ENCODE measurements at regions not wholly inside any gene's neighbourhood (a gene's known extent, or its start where the extent isn't known, plus 50 kb on each side); places are given as distances from the start of the nearest gene placed in this dataset.
"Not testable (repeated sequence)": the region's sequence is repeated elsewhere in the genome, so short reads cannot be mapped to it uniquely, and the experiment has no call there.

DNA sequence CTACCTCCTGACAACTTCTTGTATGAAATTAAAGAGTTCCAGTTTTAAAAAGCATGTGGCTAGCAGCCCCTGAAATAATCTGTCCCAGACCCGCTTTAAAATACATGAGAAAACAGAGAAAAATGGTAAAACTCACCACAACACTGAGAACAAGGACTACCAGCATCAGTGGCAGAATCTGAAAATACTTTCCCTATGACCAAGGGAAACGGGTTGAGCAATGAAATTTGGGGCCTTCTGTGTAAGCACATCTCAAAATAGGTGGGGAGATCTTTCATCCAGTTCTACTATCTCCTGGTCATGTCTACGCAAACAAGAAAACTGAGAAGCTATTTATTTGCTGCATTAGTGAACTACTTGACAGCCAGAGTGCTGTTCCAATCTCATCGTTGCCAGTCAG is 172.3 kb downstream of the LNPK start:
- DNase-seq (ENCODE audit: low spot score), result no peak

DNA sequence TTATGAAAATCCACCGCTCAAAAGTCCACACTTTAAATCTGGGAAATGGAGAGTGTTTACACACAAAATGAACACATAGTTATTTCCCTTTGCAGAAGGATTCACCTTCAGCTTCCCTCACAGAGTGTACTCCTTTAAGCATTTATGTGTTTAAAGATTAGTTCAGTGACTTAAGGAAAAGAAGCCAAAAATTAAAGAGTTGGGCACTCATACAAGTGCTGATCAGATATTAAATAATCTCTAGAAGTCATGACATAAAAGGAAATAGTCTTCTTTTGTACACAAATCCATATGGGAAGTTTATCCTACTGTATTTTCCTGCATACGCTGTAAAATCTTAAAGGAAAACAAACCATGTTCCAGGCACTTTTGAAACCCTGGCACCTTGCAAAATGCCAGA is 174.2 kb downstream of the LNPK start:
- DNase-seq (ENCODE audit: low spot score), result no peak

DNA sequence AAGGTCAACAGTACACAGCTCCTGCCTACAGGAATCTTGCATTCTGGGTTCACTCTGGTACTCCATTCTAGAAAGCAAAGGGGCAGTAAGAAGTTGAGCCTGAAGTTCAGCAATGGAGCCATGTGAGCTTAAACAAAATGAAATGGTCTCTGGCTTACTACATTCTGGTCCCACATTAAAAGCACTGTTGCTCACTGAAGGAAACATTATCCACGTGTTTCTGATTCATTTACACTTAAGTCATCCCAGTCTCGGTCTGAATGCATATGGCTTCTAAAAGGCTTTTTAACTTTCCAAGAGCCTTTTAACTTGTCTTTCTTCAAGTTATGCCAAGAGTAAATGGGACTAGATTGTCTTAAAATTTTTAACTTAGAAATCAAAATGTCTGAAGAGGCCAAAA is 177.8 kb downstream of the LNPK start:
- no peak for DNase-seq (ENCODE audit: low spot score)

DNA sequence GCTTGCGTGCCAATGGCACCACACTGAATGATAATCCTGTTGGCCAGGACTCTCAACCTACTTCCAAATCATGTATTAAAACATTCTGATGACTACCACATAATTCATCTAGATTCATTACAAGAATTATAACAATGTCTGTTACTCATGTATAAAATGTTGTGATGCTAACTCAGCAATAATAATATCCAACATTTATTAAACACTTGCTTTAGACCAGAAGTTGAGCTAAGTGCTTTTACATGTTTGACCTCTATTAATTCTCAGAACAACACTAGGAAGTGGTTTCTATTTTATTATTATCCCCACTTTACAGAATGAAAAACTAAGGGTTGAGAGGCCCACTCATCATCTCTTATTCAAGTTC is 178.4 kb downstream of the LNPK start:
- DNase-seq (ENCODE audit: low spot score), result no peak

DNA sequence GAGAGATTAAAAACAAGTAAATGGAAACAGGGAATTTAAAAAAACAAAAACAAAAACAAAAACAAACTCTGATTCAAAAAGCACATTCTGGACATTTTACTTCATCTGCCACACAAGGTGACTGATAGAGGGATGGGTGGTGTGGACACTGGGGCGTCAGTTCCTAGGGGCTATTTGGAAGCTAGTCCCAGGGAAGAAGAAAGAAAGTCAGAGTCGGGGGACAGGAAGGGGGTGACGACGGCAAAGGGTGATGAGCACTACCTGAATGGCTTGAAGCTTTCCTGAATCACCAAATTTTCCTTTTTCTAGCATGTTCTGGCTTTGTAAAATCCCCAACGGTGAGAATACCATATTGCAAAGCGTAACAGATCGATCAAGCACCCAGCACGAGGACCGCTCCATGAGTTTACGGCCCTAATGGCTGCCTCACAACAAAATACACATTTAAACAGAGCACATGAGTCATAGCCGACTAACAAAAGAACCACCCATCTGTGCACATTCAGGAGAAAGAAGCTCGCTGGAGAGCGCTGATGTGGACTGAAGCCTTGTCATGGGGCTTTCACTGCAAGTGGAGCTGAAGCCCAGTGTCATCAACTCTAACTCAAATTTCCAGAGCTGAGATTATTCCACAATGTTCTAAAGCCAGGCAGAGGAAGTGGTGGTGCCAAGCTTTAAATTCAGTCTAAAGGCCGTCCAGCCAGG is 178.9 kb downstream of the LNPK start:
- DNase-seq (ENCODE audit: low spot score), result no peak

DNA sequence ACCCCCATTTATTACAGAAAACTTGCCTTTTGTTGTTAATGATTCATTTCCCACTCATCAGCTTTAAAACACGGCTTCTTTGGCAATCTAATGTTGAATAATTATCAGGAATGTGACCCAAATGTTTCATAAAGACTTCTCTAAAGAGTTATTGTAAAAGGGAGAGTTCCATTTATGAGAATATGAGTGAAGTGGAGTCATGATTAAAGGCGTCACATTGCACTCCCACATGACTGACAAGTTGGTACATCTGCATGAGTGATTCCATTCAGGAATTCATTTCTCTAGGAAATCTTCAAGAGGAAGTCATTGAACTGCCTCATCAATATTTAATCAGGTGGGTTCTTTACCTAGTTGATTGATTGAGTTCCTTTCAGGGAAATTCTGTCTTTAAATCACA is 184.8 kb downstream of the LNPK start:
- DNase-seq (ENCODE audit: low spot score), result no peak

DNA sequence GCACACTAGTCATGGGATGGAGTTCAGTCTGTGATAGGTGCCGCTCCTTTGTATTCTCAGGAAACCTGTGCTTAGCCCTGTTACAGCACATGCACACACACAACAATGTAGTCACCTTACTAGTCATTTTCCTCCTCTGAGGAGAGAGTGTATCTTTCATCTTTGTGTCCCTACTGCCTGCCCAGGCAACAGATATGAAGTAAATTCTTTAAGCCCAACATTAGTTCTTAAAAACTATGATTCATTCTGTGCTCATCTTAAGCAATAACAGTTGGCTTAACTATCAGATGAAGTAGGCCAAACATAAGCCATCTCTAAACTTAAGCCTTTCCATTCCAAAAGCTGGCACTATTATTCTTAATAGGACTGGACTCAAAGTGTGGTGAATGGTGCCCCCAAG is 186.5 kb downstream of the LNPK start:
- DNase-seq (ENCODE audit: low spot score), result no peak

DNA sequence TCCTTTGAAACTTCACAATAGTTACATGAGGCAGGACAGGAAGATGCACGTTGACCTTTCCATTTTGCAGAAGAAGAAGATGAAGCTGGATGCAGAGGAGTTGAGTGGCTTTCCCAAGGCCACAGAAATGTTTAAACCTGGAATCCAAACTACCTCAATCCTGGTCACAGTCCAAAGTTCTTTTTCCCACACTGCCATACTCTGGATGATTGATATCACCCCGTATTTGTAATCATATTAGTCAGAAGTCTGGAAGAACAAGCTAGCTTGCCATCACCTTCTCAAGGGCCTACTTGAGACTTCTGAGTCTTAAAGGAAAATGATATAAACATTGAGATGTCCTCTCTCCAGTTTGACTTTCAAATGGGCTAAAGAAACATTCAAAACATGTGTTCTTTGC is 190.1 kb downstream of the LNPK start:
- no peak for DNase-seq (ENCODE audit: low spot score)

DNA sequence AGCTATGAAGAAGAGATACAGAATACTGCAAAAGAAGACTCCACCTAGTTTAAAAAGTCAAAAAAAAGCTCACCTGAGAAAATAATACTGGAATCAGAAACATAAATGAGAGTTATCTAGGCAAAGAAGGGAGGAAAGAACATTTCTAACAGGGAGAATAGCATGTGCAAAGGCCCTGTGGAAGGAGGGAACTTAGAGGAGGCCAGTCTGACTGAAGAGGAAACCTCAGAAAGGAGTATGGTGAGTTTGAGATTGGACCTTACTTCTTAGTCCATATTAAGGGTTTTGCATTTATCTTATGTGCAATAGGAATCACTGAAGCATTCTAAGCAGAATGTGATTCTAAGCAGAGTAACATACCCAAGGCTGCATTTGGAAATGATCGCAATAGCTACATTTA is 193.2 kb downstream of the LNPK start:
- no peak for DNase-seq (ENCODE audit: low spot score)

DNA sequence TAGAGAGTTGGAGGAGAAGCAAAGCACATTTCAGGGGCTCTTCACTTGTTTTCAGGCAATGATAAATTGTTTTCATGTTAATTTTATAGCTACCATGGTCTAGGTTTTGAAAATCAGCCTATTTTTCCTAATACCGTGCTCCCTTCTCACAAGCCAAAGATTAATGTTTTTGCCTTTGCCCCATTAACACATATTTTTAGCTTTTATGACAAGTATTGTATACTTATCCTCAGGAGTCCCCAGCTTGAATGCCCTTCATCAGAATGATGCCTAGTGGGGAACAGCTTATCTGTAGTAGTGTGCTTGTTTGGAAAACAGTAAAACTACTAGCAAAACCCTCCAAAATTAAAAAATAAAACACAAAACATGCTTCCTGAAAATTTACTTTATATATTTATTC is 194.0 kb downstream of the LNPK start:
- DNase-seq (ENCODE audit: low spot score), result no peak

DNA sequence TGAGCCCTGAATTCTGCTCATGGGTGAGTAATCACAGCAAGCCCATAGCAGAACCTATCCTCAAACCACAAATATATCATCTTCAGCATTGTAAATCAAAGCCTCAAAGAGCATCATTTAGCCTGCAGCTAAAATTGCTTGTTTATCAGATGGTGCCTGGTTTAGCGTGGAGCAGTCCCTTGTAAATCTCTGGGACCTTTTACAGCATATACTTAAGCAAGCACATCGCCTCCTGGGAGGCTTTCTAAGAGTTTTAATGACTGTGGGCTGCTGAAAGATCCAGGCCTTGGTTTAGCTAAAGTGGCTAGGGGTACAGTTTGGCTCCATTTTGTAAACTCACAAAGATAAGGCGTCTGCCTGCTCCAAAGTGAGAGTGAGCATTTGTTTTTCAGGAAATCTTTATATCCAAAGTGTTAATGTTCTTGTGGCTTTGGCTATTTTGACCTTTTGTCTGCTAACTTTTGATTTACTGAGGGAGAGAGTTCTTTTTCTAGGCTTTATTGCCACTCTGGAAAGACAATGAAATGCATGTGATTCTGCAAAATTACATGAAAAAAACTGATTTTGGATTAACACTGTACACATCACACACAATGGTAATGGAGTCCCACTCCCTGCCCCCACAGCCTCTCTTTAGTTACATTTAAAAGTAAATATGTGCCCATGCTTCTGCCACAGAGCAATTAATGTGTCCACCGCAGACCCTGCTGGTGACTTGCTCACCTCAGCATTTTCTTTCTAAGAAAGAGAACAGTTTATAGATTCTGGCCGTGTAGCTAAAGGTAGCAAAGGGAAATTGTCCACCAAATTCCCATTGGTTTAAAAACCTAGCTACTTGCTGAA is 194.8 kb downstream of the LNPK start:
- no peak for DNase-seq (ENCODE audit: low spot score)

DNA sequence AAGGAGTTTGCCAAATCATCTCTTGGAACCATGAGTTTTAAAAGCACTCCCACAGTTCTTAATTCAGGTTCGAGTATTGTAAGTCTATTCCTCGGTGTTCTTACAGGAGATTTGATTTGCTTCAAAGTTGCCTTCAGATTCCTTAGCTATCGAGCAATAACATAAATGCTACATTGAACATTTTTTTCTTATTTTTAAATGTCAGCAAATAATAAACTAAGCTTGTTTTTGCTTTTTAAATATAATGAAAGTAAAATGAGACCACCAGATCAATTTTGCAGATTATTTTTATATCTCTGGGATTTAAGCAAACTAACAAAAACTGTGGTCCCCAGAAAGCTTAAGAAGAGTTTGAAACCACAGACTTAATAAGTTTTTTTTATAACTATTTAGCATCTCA is 195.5 kb downstream of the LNPK start:
- DNase-seq (ENCODE audit: low spot score), result no peak

DNA sequence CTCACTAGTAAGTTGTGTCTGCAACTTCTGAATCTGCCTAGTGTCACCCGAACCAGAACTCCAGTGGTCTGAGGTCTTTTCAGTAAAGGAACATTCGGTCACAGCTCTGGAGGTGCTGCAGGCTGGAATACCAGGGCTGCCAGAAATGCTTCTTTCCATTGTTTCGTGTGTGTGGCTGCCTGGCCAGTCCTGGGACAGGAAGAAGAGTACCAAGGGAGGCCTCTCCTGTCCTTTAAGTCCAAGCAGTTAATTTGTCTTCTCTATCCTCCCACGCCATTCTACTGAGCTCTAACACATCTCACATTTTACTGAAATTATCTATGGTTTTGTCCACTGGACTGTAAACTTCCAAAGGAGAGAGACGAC is 196.0 kb downstream of the LNPK start:
- no peak for DNase-seq (ENCODE audit: low spot score)

DNA sequence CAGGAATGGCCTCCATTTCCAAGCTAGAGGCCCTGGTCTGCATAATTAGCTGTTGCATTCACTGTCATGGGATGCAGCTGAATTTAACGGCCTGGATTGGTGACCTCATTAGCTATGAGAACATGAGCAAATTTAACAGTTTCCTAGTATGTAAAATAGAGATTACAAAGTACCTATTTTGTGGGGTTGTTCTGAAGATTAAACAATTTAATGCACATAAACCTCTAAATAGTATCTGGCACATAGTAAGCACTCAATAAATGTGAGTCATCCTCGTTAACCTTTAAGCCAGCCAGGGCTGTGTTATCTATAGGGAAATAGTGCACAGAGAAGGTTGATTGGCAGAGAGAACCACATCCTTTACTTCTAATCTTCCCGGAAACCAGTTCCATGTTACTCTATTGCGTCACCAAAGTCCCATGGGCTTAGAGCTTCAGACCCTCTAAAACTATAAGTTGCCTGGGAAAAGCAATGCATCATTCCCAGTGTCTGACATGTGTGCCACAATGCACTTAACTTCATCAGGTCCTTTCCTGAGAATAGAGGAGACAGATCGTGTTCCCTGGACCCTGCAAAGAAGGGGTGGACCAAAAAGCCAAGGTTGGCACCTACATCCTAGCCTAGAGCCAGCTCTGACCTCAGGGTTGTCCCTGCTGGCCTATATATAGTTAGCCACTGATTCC is 196.5 kb downstream of the LNPK start:
- DNase-seq (ENCODE audit: low spot score), result no peak

DNA sequence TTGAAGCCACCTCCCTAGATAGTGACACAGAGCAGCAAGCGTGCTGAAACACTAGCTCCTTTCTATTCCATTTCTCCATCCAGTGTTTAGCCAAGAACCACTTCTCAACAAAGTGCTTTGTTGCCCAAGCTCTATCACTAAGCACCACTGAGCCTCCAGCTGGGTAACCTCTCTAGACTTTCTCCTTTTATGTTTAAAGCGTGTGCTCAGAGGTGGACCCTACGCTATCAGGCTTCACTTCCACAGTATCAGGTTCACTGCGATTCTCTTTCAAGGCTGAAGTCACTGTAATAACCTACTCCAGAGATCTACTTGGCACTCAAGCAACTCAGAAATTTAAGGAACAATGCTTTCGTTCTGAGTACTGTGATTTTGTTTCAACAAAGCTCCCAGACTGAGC is 197.9 kb downstream of the LNPK start:
- DNase-seq (ENCODE audit: low spot score), result no peak

DNA sequence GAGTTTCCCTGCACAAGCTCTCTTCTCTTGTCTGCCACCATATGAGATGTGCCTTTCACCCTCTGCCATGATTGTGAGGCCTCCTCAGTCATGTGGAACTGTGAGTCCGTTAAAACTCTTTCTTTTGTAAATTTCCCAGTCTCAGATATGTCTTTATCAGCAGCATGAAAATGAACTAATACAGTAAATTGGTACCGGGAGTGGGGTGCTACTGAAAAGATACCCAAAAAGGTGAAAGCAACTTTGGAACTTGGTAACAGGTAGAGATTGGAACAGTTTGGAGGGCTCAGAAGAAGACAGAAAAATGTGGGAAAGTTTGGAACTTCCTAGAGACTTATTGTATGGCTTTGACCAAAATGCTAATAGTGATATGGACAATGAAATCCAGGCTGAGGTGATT is 205.6 kb downstream of the LNPK start:
- not testable (repeated sequence) for DNase-seq (ENCODE audit: low spot score)

DNA sequence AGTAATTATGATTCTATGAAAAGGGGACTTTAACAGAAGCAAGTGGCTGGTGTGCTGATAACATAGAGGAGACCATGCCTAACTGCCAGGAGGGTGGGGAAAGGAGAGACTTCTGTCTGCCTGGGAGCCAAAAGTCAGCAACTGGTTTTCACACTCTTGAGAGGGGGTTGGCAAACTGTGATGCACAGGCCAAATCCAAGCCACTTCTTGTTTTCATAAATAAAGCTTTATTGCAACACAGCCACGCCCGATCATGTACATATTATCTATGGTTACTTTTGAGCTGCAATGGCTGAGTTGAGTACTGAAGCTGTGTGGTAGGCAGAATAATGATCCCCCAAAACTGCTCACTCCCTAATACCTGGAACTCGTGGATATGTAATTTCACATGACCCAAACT is 208.4 kb downstream of the LNPK start:
- DNase-seq (ENCODE audit: low spot score), result no peak

DNA sequence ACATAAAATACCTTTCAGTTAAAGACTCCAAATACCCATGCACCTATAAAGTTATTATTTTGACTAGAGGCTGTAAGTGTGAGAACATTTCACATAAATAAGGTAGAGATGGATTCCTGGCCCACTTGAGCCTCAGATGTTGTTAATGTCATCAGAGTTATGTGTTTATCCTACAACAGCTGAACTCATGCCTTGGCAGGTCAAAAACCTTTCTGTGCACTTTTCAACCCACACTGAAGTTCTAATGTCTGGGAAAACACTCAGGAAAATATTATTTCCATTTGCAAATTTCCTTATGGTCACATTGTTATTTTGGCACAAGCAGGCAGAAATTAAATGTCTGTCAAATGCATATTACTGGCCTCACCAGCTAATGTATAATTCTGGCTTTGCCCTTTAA is 209.2 kb downstream of the LNPK start:
- no peak for DNase-seq (ENCODE audit: low spot score)

DNA sequence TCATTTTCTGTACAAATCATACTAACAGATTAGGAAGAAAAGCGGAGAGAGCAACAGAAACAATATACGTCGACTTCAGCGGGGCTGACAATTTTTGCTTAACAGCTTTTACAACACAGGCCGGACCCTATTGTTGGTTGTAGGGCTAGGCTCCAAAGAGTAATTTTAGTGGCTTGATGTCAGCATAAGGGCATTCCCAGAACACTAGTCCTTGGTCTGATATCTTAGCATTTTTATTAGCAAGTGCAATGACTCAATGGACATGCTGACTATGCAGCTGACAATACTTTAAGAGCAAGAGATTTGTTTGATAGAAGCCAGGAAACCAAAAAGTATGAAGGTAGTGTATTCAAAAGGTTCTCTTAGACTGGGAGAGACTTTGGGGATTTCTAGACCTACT is 209.9 kb downstream of the LNPK start:
- DNase-seq (ENCODE audit: low spot score), result no peak

DNA sequence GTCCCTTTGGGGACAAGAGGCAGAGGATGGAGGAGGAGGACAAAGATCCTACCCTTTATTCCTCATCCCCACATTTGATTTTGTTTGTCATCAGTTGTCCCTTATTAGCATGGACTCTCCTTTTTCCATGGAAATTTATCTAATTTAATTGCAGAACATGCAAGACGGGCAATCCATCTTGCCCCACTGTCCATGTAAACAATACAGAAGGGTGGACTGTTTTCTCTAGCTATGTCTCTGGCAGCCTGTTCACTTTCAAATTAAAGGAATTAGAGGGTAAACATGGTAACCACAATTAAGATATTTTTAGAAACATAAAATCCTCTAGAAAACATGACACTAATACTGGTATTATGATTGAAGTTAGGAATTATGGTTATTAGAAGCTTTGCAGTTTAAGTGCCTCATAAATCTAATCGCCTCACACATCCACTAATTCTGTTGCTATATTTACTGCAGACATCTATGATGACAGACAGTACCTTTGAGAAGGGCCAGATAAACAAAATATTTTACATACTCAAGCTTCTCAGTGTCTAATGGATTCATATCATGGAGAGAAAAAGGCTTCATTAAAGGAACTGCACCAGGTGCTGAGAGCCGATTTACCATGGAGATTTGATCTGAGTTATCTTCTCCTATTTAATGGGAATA is 215.5 kb downstream of the LNPK start:
- no peak for DNase-seq (ENCODE audit: low spot score)

DNA sequence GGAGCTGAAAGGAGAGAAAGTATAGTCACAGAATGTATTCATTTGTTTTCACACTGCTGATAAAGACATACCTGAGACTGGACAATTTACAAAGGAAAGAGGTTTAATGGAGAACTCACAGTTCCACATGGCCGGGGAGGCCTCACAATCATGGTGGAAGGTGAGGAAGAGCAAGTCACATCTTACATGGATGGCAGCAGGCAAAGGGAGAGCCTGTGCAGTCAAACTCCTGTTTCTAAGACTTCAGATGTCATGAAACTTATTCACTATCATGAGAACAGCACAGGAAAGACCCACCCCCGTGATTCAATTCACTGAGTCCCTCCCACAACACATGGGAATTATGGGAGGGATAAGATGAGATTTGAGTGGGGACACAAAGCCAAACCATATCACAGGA is 224.7 kb downstream of the LNPK start:
- DNase-seq (ENCODE audit: low spot score), result not testable (repeated sequence)

DNA sequence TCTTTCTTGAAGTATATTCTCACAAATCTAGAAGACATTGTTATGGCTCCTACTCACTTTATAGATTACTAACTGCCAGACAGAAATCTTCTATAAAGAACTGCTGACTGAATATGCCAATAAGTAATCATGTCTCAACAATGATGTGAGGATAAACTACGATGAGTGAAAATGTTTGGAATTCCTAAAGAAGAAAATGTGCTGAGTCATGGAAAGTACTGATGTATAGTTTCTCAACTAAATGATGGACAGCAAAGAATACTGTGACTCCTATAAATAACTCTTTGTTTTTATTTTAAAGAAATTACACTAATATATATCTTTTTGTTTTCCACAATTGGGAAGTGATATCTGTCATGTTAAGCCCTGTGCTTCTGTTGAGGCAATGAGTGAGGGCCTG is 232.9 kb downstream of the LNPK start:
- no peak for DNase-seq (ENCODE audit: low spot score)

DNA sequence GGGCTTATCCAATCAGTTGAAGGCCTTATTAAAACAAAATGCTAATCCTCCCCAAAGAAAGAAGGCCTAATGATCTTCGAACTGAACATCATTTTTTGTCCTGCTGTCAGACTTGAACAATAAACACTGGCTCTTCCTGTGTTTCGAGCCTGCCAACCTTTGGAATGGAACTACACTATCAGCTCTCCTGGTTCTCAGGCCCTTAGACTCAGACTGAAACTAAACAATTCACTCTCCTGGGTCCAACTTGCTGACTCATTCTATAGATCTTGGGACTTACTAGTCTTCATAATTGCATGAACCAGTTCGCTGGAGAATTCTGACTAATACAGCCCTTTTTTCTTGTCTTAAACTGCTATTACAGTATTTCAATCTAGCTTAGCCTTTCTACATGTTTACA is 235.2 kb downstream of the LNPK start:
- no peak for DNase-seq (ENCODE audit: low spot score)
